ENCODE measurements at regions not wholly inside any gene's neighbourhood (a gene's known extent, or its start where the extent isn't known, plus 50 kb on each side); places are given as distances from the start of the nearest gene placed in this dataset.

- intact Hi-C loops (cut with micrococcal nuclease): no loop called here
- Histone ChIP-seq H3K4me1 (ENCODE audit: insufficient read depth, low read length) (no peaks in the 10 kb centered on the region), H3K27me3 (ENCODE audit: insufficient read depth, low read length) (no peaks in the 10 kb centered on the region), H3K27ac (ENCODE audit: low read depth, low read length) (no peak overlapping the region), H3K36me3 (ENCODE audit: insufficient read depth, low read length) (no peaks in the 10 kb centered on the region), H3K9me3 (ENCODE audit: control insufficient read depth in 1 of 2, low read length in 2 of 2) (peaks cover 0 to 4% of the 10 kb centered on the region in 2 donors), H3K4me3 (ENCODE audit: low read length in 2 of 2) (no peak overlapping the region)
- Mint-ChIP-seq H3K4me1 (no peaks in the 10 kb centered on the region), H3K36me3 (no peaks in the 10 kb centered on the region), H3K27ac (no peak overlapping the region), H3K4me3 (no peak overlapping the region), H3K27me3 (no peaks in the 10 kb centered on the region), H3K9me3 (peaks cover 2 to 26% (median 10%) of the 10 kb centered on the region in 8 donors)
- ChIA-PET POLR2A (ENCODE audit: partially characterized antibody) (no interaction called here), CTCF (ENCODE audit: partially characterized antibody) (no interaction called here)
- no peak for DNase-seq
Measured at GRCh38 chr10:107497024-107497423, 332.5 kb upstream of the SORCS1 start.

GRCh38 chr10:107496594-107496993, 332.1 kb upstream of the SORCS1 start:
- ChIA-PET CTCF (ENCODE audit: partially characterized antibody) (no interaction called here), POLR2A (ENCODE audit: partially characterized antibody) (no interaction called here)
- Histone ChIP-seq H3K4me3 (ENCODE audit: low read length in 2 of 2) (no peak overlapping the region), H3K36me3 (ENCODE audit: insufficient read depth, low read length) (no peaks in the 10 kb centered on the region), H3K27me3 (ENCODE audit: insufficient read depth, low read length) (no peaks in the 10 kb centered on the region), H3K27ac (ENCODE audit: low read depth, low read length) (no peak overlapping the region), H3K4me1 (ENCODE audit: insufficient read depth, low read length) (no peaks in the 10 kb centered on the region), H3K9me3 (ENCODE audit: control insufficient read depth in 1 of 2, low read length in 2 of 2) (peaks cover 0 to 4% of the 10 kb centered on the region in 2 donors)
- Mint-ChIP-seq H3K36me3 (no peaks in the 10 kb centered on the region), H3K4me1 (no peaks in the 10 kb centered on the region), H3K4me3 (no peak overlapping the region), H3K9me3 (peaks cover 2 to 23% (median 9%) of the 10 kb centered on the region in 8 donors), H3K27ac (no peak overlapping the region), H3K27me3 (no peaks in the 10 kb centered on the region)
- intact Hi-C loops (cut with micrococcal nuclease): no loop called here
- no peak for DNase-seq

- H3K36me3 ChIP-seq (ENCODE audit: insufficient read depth, low read length): no peaks in the 10 kb centered on the region
- H3K9me3 ChIP-seq (ENCODE audit: control insufficient read depth in 1 of 2, low read length in 2 of 2): peaks cover 0 to 4% of the 10 kb centered on the region in 2 donors
- H3K4me1 ChIP-seq (ENCODE audit: insufficient read depth, low read length): no peaks in the 10 kb centered on the region
- no peaks in the 10 kb centered on the region for H3K4me1 Mint-ChIP-seq
- intact Hi-C loops (cut with micrococcal nuclease): no loop called here
- H3K27me3 Mint-ChIP-seq: no peaks in the 10 kb centered on the region
- DNase-seq: no peak
- H3K27ac ChIP-seq (ENCODE audit: low read depth, low read length): no peak overlapping the region
- POLR2A ChIA-PET (ENCODE audit: partially characterized antibody): no interaction called here
- H3K27ac Mint-ChIP-seq: no peak overlapping the region
- no peak overlapping the region for H3K4me3 ChIP-seq (ENCODE audit: low read length in 2 of 2)
- peaks cover 3 to 20% (median 10%) of the 10 kb centered on the region in 8 donors for H3K9me3 Mint-ChIP-seq
- CTCF ChIA-PET (ENCODE audit: partially characterized antibody): no interaction called here
- no peaks in the 10 kb centered on the region for H3K36me3 Mint-ChIP-seq
- H3K4me3 Mint-ChIP-seq: no peak overlapping the region
- no peaks in the 10 kb centered on the region for H3K27me3 ChIP-seq (ENCODE audit: insufficient read depth, low read length)
Measured at GRCh38 chr10:107492389-107492788, 327.9 kb upstream of the SORCS1 start.

GRCh38 chr10:107490389-107490788, 325.9 kb upstream of the SORCS1 start:
- Mint-ChIP-seq H3K4me1 (no peaks in the 10 kb centered on the region), H3K4me3 (no peak overlapping the region), H3K27ac (no peak overlapping the region), H3K27me3 (no peaks in the 10 kb centered on the region), H3K36me3 (no peaks in the 10 kb centered on the region), H3K9me3 (peaks cover 2 to 24% (median 9%) of the 10 kb centered on the region in 8 donors)
- H3K4me1 ChIP-seq (ENCODE audit: insufficient read depth, low read length): no peaks in the 10 kb centered on the region
- H3K9me3 ChIP-seq (ENCODE audit: control insufficient read depth in 1 of 2, low read length in 2 of 2): no peaks in the 10 kb centered on the region
- intact Hi-C loops (cut with micrococcal nuclease): no loop called here
- no peaks in the 10 kb centered on the region for H3K27me3 ChIP-seq (ENCODE audit: insufficient read depth, low read length)
- H3K36me3 ChIP-seq (ENCODE audit: insufficient read depth, low read length): no peaks in the 10 kb centered on the region
- H3K27ac ChIP-seq (ENCODE audit: low read depth, low read length): no peak overlapping the region
- no peak overlapping the region for H3K4me3 ChIP-seq (ENCODE audit: low read length in 2 of 2)
- CTCF ChIA-PET (ENCODE audit: partially characterized antibody): no interaction called here
- POLR2A ChIA-PET (ENCODE audit: partially characterized antibody): no interaction called here
- DNase-seq: no peak

- intact Hi-C loops (cut with micrococcal nuclease): no loop called here
- Histone ChIP-seq H3K4me3 (ENCODE audit: low read length in 2 of 2) (no peak overlapping the region), H3K36me3 (ENCODE audit: insufficient read depth, low read length) (no peaks in the 10 kb centered on the region), H3K9me3 (ENCODE audit: control insufficient read depth in 1 of 2, low read length in 2 of 2) (no peaks in the 10 kb centered on the region), H3K4me1 (ENCODE audit: insufficient read depth, low read length) (no peaks in the 10 kb centered on the region), H3K27me3 (ENCODE audit: insufficient read depth, low read length) (no peaks in the 10 kb centered on the region), H3K27ac (ENCODE audit: low read depth, low read length) (no peak overlapping the region)
- Mint-ChIP-seq H3K27me3 (no peaks in the 10 kb centered on the region), H3K4me3 (no peak overlapping the region), H3K36me3 (no peaks in the 10 kb centered on the region), H3K9me3 (peaks cover 2 to 26% (median 6%) of the 10 kb centered on the region in 8 donors), H3K27ac (no peak overlapping the region), H3K4me1 (no peaks in the 10 kb centered on the region)
- ChIA-PET POLR2A (ENCODE audit: partially characterized antibody) (no interaction called here), CTCF (ENCODE audit: partially characterized antibody) (no interaction called here)
- no peak for DNase-seq
Measured at GRCh38 chr10:107487284-107487683, 322.8 kb upstream of the SORCS1 start.

GRCh38 chr10:107485019-107485418, 320.5 kb upstream of the SORCS1 start:
- Mint-ChIP-seq H3K36me3 (no peaks in the 10 kb centered on the region), H3K27ac (no peak overlapping the region), H3K27me3 (no peaks in the 10 kb centered on the region), H3K4me1 (no peaks in the 10 kb centered on the region), H3K4me3 (no peak overlapping the region), H3K9me3 (peaks cover 0 to 35% (median 12%) of the 10 kb centered on the region in 8 donors)
- H3K4me3 ChIP-seq (ENCODE audit: low read length in 2 of 2): no peak overlapping the region
- H3K9me3 ChIP-seq (ENCODE audit: control insufficient read depth in 1 of 2, low read length in 2 of 2): no peaks in the 10 kb centered on the region
- no peak overlapping the region for H3K27ac ChIP-seq (ENCODE audit: low read depth, low read length)
- CTCF ChIA-PET (ENCODE audit: partially characterized antibody): no interaction called here
- H3K36me3 ChIP-seq (ENCODE audit: insufficient read depth, low read length): no peaks in the 10 kb centered on the region
- POLR2A ChIA-PET (ENCODE audit: partially characterized antibody): no interaction called here
- H3K27me3 ChIP-seq (ENCODE audit: insufficient read depth, low read length): no peaks in the 10 kb centered on the region
- H3K4me1 ChIP-seq (ENCODE audit: insufficient read depth, low read length): no peaks in the 10 kb centered on the region
- no peak for DNase-seq
- intact Hi-C loops (cut with micrococcal nuclease): no loop called here

- intact Hi-C loops (cut with micrococcal nuclease): no loop called here
- no peak overlapping the region for H3K27ac ChIP-seq (ENCODE audit: low read depth, low read length)
Measured at GRCh38 chr10:107481881-107482280, 317.4 kb upstream of the SORCS1 start.

GRCh38 chr10:107481224-107481623, 316.7 kb upstream of the SORCS1 start:
- intact Hi-C loops (cut with micrococcal nuclease): no loop called here
- H3K9me3 ChIP-seq (ENCODE audit: control insufficient read depth in 1 of 2, low read length in 2 of 2): peaks cover 0 to 3% of the 10 kb centered on the region in 2 donors
- H3K27ac Mint-ChIP-seq: no peak overlapping the region
- DNase-seq: no peak
- H3K9me3 Mint-ChIP-seq: peaks cover 3 to 36% (median 12%) of the 10 kb centered on the region in 8 donors
- ChIA-PET CTCF (ENCODE audit: partially characterized antibody) (no interaction called here), POLR2A (ENCODE audit: partially characterized antibody) (no interaction called here)
- H3K36me3 Mint-ChIP-seq: no peaks in the 10 kb centered on the region
- no peaks in the 10 kb centered on the region for H3K27me3 Mint-ChIP-seq
- H3K36me3 ChIP-seq (ENCODE audit: insufficient read depth, low read length): no peaks in the 10 kb centered on the region
- no peak overlapping the region for H3K27ac ChIP-seq (ENCODE audit: low read depth, low read length)
- H3K4me3 ChIP-seq (ENCODE audit: low read length in 2 of 2): no peak overlapping the region
- no peaks in the 10 kb centered on the region for H3K4me1 ChIP-seq (ENCODE audit: insufficient read depth, low read length)
- no peaks in the 10 kb centered on the region for H3K27me3 ChIP-seq (ENCODE audit: insufficient read depth, low read length)
- H3K4me3 Mint-ChIP-seq: no peak overlapping the region
- no peaks in the 10 kb centered on the region for H3K4me1 Mint-ChIP-seq

More at GRCh38 chr10:107481881-107482280, 317.4 kb upstream of the SORCS1 start:
- ChIA-PET CTCF (ENCODE audit: partially characterized antibody) (no interaction called here), POLR2A (ENCODE audit: partially characterized antibody) (no interaction called here)
- H3K27me3 ChIP-seq (ENCODE audit: insufficient read depth, low read length): no peaks in the 10 kb centered on the region
- no peak for DNase-seq
- H3K4me3 ChIP-seq (ENCODE audit: low read length in 2 of 2): no peak overlapping the region
- Mint-ChIP-seq H3K4me3 (no peak overlapping the region), H3K9me3 (peaks cover 2 to 41% (median 13%) of the 10 kb centered on the region in 8 donors), H3K27ac (no peak overlapping the region), H3K27me3 (no peaks in the 10 kb centered on the region), H3K4me1 (no peaks in the 10 kb centered on the region), H3K36me3 (no peaks in the 10 kb centered on the region)
- H3K4me1 ChIP-seq (ENCODE audit: insufficient read depth, low read length): no peaks in the 10 kb centered on the region
- peaks cover 0 to 3% of the 10 kb centered on the region in 2 donors for H3K9me3 ChIP-seq (ENCODE audit: control insufficient read depth in 1 of 2, low read length in 2 of 2)
- H3K36me3 ChIP-seq (ENCODE audit: insufficient read depth, low read length): no peaks in the 10 kb centered on the region
